H9 (cell line): ENCODE measurements at regions not wholly inside any gene's neighbourhood (a gene's known extent, or its start where the extent isn't known, plus 50 kb on each side); places are given as distances from the start of the nearest gene placed in this dataset.

ENCODE experiments used
- DNase-seq: peaks from one replicate; pipeline ENCODE4 v3.0.0-alpha.2; 2017
- H2AFZ ChIP-seq: one replicate; pipeline ENCODE4 v1.6.1; 2013; ENCODE audit warnings: mild to moderate bottlenecking, low read length, control low read depth, moderate library complexity
- H2AK5ac ChIP-seq: 2 replicates; pipeline ENCODE4 v1.6.1; 2013; ENCODE audit warnings: low read length, control low read depth, mixed read lengths; ENCODE audit not compliant: insufficient read length
- H2BK120ac ChIP-seq: one replicate; pipeline ENCODE4 v1.6.1; 2013; ENCODE audit warnings: low read depth, mild to moderate bottlenecking, low read length, control low read depth, inconsistent platforms; ENCODE audit not compliant: poor library complexity, severe bottlenecking
- H2BK12ac ChIP-seq: 2 replicates; pipeline ENCODE4 v1.6.1; 2013; ENCODE audit warnings: low read length, control low read depth, mixed read lengths, low read depth; ENCODE audit not compliant: insufficient read length
- H2BK15ac ChIP-seq: 2 replicates; pipeline ENCODE4 v1.6.1; 2013; ENCODE audit warnings: low read depth, low read length, control low read depth
- H2BK20ac ChIP-seq: one replicate; pipeline ENCODE4 v1.6.1; 2013; ENCODE audit warnings: low read depth, mild to moderate bottlenecking, low read length, control low read depth, inconsistent platforms; ENCODE audit not compliant: poor library complexity, severe bottlenecking
- H2BK5ac ChIP-seq: 2 replicates; pipeline ENCODE4 v1.6.1; 2013; ENCODE audit warnings: low read length, control low read depth, mixed read lengths; ENCODE audit not compliant: insufficient read length
- H3K14ac ChIP-seq: 2 replicates; pipeline ENCODE4 v1.6.1; 2013; ENCODE audit warnings: low read length, control low read depth; ENCODE audit not compliant: insufficient read depth
- H3K18ac ChIP-seq: 2 replicates; pipeline ENCODE4 v1.6.1; 2013; ENCODE audit warnings: low read depth, mild to moderate bottlenecking, mixed read lengths, low read length, control low read depth; ENCODE audit not compliant: insufficient read length
- H3K23ac ChIP-seq: 2 replicates; pipeline ENCODE4 v1.6.1; 2013; ENCODE audit warnings: low read length, control low read depth, mixed read lengths, low read depth; ENCODE audit not compliant: insufficient read length
- H3K23me2 ChIP-seq: 2 replicates; pipeline ENCODE4 v1.6.1; 2013; ENCODE audit warnings: low read depth, mild to moderate bottlenecking, mixed read lengths, low read length, control low read depth; ENCODE audit not compliant: insufficient read length, poor library complexity, severe bottlenecking
- H3K27ac ChIP-seq: 2 replicates; pipeline ENCODE4 v1.5.1; 2013; ENCODE audit warnings: low read length, control low read depth, mixed read lengths, low read depth; ENCODE audit not compliant: insufficient read length
- H3K27me3 ChIP-seq: 2 replicates; pipeline ENCODE4 v1.6.1; 2013; ENCODE audit warnings: low read length, control low read depth, inconsistent platforms; ENCODE audit not compliant: insufficient read depth
- H3K4ac ChIP-seq: 2 replicates; pipeline ENCODE4 v1.6.1; 2013; ENCODE audit warnings: low read depth, mild to moderate bottlenecking, control low read depth, inconsistent platforms, low read length, moderate library complexity
- H3K4me1 ChIP-seq: 2 replicates; pipeline ENCODE4 v1.6.1; 2013; ENCODE audit warnings: low read length, control low read depth, inconsistent platforms; ENCODE audit not compliant: insufficient read depth
- H3K4me2 ChIP-seq: 2 replicates; pipeline ENCODE4 v1.6.1; 2013; ENCODE audit warnings: low read length, control low read depth, mixed read lengths; ENCODE audit not compliant: insufficient read length, insufficient read depth
- H3K56ac ChIP-seq: 2 replicates; pipeline ENCODE4 v1.6.1; 2013; ENCODE audit warnings: low read depth, mild to moderate bottlenecking, mixed read lengths, low read length, control low read depth; ENCODE audit not compliant: insufficient read length
- H3K79me1 ChIP-seq: 2 replicates; pipeline ENCODE4 v1.6.1; 2013; ENCODE audit warnings: low read depth, mild to moderate bottlenecking, moderate library complexity, low read length, control low read depth, inconsistent platforms; ENCODE audit not compliant: insufficient read depth, poor library complexity, severe bottlenecking
- H3K79me2 ChIP-seq: 2 replicates; pipeline ENCODE4 v1.6.1; 2013; ENCODE audit warnings: low read length, control low read depth, inconsistent platforms; ENCODE audit not compliant: insufficient read depth
- H3K9ac ChIP-seq: 2 replicates; pipeline ENCODE4 v1.6.1; 2013; ENCODE audit warnings: low read length, control low read depth, mixed read lengths; ENCODE audit not compliant: insufficient read length; ENCODE audit errors: extremely low read depth
- H3K9me3 ChIP-seq: one replicate; pipeline ENCODE4 v1.6.1; 2013; ENCODE audit warnings: low read depth, low read length, inconsistent platforms; ENCODE audit not compliant: control insufficient read depth
- H3T11ph ChIP-seq: one replicate; pipeline ENCODE4 v1.6.1; 2013; ENCODE audit warnings: mild to moderate bottlenecking, low read length, control low read depth, inconsistent platforms
- H4K20me1 ChIP-seq: one replicate; pipeline ENCODE4 v1.6.1; 2013; ENCODE audit not compliant: control insufficient read depth, insufficient read length, insufficient read depth
- H4K5ac ChIP-seq: 2 replicates; pipeline ENCODE4 v1.6.1; 2013; ENCODE audit warnings: low read depth, mild to moderate bottlenecking, mixed read lengths, low read length, control low read depth; ENCODE audit not compliant: insufficient read length
- H4K8ac ChIP-seq: replicated peaks from 2 replicates; pipeline ENCODE4 v1.6.1; 2013; ENCODE audit warnings: low read length, control low read depth, mixed read lengths, low read depth; ENCODE audit not compliant: insufficient read length
- H4K91ac ChIP-seq: 2 replicates; pipeline ENCODE4 v1.6.1; 2013; ENCODE audit warnings: low read depth, mild to moderate bottlenecking, moderate library complexity, mixed read lengths, low read length, control low read depth; ENCODE audit not compliant: insufficient read length
- H3K27ac Mint-ChIP-seq, 3 experiments: 2 replicates in 2 of 3; 3 replicates in 1 of 3; pipeline ENCODE4 v1.8.0; 2020 to 2021; ENCODE audit warnings: mixed read lengths in 3 of 3, mild to moderate bottlenecking in 1 of 3, moderate library complexity in 1 of 3
- H3K27me3 Mint-ChIP-seq: 2 replicates; pipeline ENCODE4 v1.8.0; 2021; ENCODE audit warnings: low read depth, mild to moderate bottlenecking, moderate library complexity, mixed read lengths
- H3K36me3 Mint-ChIP-seq, 3 experiments: 2 replicates in 2 of 3; 3 replicates in 1 of 3; pipeline ENCODE4 v1.8.0; 2020 to 2021; ENCODE audit warnings: low read depth in 3 of 3, mixed read lengths in 3 of 3; ENCODE audit not compliant: insufficient read depth in 1 of 3
- H3K4me1 Mint-ChIP-seq, 2 experiments: 2 replicates each; pipeline ENCODE4 v1.8.0; 2020; ENCODE audit warnings: mixed read lengths in 2 of 2
- H3K4me3 Mint-ChIP-seq, 2 experiments: 2 replicates in 1 of 2; 3 replicates in 1 of 2; pipeline ENCODE4 v1.8.0; 2020 to 2021; ENCODE audit warnings: mild to moderate bottlenecking in 2 of 2, mixed read lengths in 2 of 2, moderate library complexity in 1 of 2
- H3K9me3 Mint-ChIP-seq, 2 experiments: 2 replicates in 1 of 2; 3 replicates in 1 of 2; pipeline ENCODE4 v1.8.0; 2020; ENCODE audit warnings: mild to moderate bottlenecking in 2 of 2, mixed read lengths in 2 of 2, moderate library complexity in 1 of 2
- WGBS: extraction: QIAGEN DNeasy Blood & Tissue Kit; methylation state at CpG from one replicate; pipeline ENCODE4 v1.1.7; 2013; ENCODE audit warnings: missing lambda C conversion rate, low lambda C conversion rate, mixed read lengths; ENCODE audit not compliant: insufficient read length; ENCODE audit errors: extremely low coverage; 5-methylcytosine and 5-hydroxymethylcytosine counted together
- TF ChIP-seq, protein P1 (sequence below): fragments of 200-600 bp; sonication (generic); conservative IDR thresholded peaks from 3 replicates; pipeline ENCODE4 v1.8.0; 2021; ENCODE audit warnings: antibody characterized with exemption, mild to moderate bottlenecking

DNA sequence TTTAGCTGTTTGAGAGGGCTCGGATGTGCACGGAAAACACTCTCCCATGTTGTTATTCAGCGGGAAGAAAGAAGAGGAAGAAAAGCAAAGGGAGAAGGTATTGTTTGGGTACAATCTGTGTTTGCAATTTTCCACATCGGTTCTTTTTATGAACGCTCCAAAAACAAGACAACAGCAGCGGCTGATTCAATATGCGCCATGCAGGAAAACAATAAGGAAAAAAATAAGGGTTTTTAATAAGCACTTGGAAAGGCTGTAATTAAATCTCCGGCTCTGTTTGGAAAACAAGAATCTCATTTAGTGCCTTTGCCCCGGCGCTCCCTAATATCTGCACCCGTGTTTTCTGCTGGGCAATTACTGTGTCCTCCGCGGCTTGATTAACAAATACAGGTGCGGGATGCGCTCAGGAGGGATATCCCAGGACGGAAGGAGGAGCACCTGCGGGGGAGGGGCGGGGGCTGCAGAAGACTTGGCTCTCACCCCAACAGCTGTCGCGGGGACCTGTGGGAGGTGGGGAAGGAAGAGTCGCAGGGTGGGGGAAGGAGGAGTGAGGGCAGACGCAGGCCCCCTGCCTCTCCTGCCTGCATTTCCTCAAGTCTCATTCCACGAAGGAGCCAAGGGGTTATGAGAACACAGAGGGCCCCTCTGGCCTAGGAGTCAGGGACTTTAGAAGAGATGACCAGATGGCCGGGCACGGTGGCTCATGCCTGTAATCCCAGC lies 181.5 kb upstream of the PODXL start:
- Histone ChIP-seq H3K14ac (no peak overlapping the region; the same call in 1 of the 2 replicates), H2BK12ac (no peak overlapping the region), H3K23me2 (no peaks in the 10 kb centered on the region), H3K79me2 (no peaks in the 10 kb centered on the region), H3K4me2 (no peak overlapping the region), H3K23ac (no peak overlapping the region), H2AFZ (no peak overlapping the region), H3K9ac (no peak overlapping the region), H3K27me3 (no peaks in the 10 kb centered on the region), H3T11ph (no peak overlapping the region), H2AK5ac (no peak overlapping the region), H3K9me3 (no peaks in the 10 kb centered on the region), H3K18ac (no peak overlapping the region), H4K8ac (no peak overlapping the region), H4K20me1 (no peaks in the 10 kb centered on the region), H4K5ac (no peak overlapping the region), H2BK5ac (no peak overlapping the region), H3K4me1 (peaks cover 4% of the 10 kb centered on the region; the same call in 1 of the 2 replicates), H3K27ac (no peak overlapping the region), H2BK20ac (no peak overlapping the region), H2BK120ac (no peak overlapping the region), H2BK15ac (no peak overlapping the region), H3K4ac (no peak overlapping the region), H3K56ac (no peak overlapping the region), H4K91ac (no peak overlapping the region), H3K79me1 (no peaks in the 10 kb centered on the region)
- H3K27ac Mint-ChIP-seq: no peak overlapping the region; a peak in 1 of 7 replicates
- peaks cover 17 to 25% of the 10 kb centered on the region in 2 experiments for H3K4me1 Mint-ChIP-seq
- H3K27me3 Mint-ChIP-seq: peaks cover 18% of the 10 kb centered on the region
- H3K9me3 Mint-ChIP-seq: no peaks in the 10 kb centered on the region
- TF ChIP-seq, protein P1, sequence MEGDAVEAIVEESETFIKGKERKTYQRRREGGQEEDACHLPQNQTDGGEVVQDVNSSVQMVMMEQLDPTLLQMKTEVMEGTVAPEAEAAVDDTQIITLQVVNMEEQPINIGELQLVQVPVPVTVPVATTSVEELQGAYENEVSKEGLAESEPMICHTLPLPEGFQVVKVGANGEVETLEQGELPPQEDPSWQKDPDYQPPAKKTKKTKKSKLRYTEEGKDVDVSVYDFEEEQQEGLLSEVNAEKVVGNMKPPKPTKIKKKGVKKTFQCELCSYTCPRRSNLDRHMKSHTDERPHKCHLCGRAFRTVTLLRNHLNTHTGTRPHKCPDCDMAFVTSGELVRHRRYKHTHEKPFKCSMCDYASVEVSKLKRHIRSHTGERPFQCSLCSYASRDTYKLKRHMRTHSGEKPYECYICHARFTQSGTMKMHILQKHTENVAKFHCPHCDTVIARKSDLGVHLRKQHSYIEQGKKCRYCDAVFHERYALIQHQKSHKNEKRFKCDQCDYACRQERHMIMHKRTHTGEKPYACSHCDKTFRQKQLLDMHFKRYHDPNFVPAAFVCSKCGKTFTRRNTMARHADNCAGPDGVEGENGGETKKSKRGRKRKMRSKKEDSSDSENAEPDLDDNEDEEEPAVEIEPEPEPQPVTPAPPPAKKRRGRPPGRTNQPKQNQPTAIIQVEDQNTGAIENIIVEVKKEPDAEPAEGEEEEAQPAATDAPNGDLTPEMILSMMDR: no peak
- H3K36me3 Mint-ChIP-seq: no peaks in the 10 kb centered on the region; a peak in 1 of 7 replicates
- no peak overlapping the region for H3K4me3 Mint-ChIP-seq
- no CpG with 5 or more reads among the region's 25 CpGs for WGBS
- DNase-seq: peak; percentile 46
